PC-3 (cell line): ENCODE measurements at regions not wholly inside any gene's neighbourhood (a gene's known extent, or its start where the extent isn't known, plus 50 kb on each side); places are given as distances from the start of the nearest gene placed in this dataset.

Source experiments
- ATAC-seq: fragments of 200-7000 bp; cut with Tn5 transposase; 2 replicates; pipeline ENCODE4 v1.9.1; 2020; ENCODE audit warnings: mild to moderate bottlenecking, moderate library complexity
- BruUV-seq: library from RNA; stranded (reverse); fragments of 400-500 nt; replicated peaks from 2 replicates; lab custom pipeline; 2021; lab: Mats Ljungman, UMichigan
- CTCF ChIA-PET: fragments of 300-600 bp; sonication (Branson Sonifier 250); formaldehyde crosslinking; loops from one replicate; lab custom pipeline; 2022; ENCODE audit warnings: antibody characterized with exemption; lab: Charles Lee
- POLR2A ChIA-PET: fragments of 300-600 bp; sonication (Branson Sonifier 250); formaldehyde crosslinking; loops from one replicate; lab custom pipeline; 2022; ENCODE audit warnings: antibody characterized with exemption; ENCODE audit not compliant: unreplicated experiment; lab: Charles Lee
- DNase-seq: peaks from one replicate; pipeline ENCODE4 v3.0.0-alpha.2; 2015
- H2AFZ ChIP-seq: fragments of 300-600 bp; sonication (generic); 2 replicates; pipeline ENCODE4 v1.6.0; 2016; ENCODE audit warnings: antibody characterized with exemption, low read length
- H3F3A ChIP-seq: fragments of 300-600 bp; sonication (generic); one replicate; pipeline ENCODE4 v1.6.0; 2017; ENCODE audit warnings: antibody characterized with exemption, low read length, control low read depth, mild to moderate bottlenecking; ENCODE audit not compliant: unreplicated experiment
- H3K27ac ChIP-seq: fragments of 300-600 bp; sonication (generic); 2 replicates; pipeline ENCODE4 v1.5.1; 2016; ENCODE audit warnings: mild to moderate bottlenecking, low read length
- H3K27me3 ChIP-seq: fragments of 300-600 bp; sonication (generic); 2 replicates; pipeline ENCODE4 v1.6.1; 2016; ENCODE audit warnings: low read length, mixed read lengths
- H3K36me3 ChIP-seq: fragments of 300-600 bp; sonication (generic); 2 replicates; pipeline ENCODE4 v1.6.1; 2016; ENCODE audit warnings: low read depth, mixed run types, low read length, mixed read lengths
- H3K4me1 ChIP-seq: fragments of 300-600 bp; sonication (generic); 2 replicates; pipeline ENCODE4 v1.5.1; 2016; ENCODE audit warnings: low read length; ENCODE audit not compliant: insufficient read depth
- H3K4me2 ChIP-seq: fragments of 300-600 bp; sonication (generic); 2 replicates; pipeline ENCODE4 v1.6.0; 2016; ENCODE audit warnings: low read length
- H3K4me3 ChIP-seq: fragments of 300-600 bp; sonication (generic); 2 replicates; pipeline ENCODE4 v1.5.1; 2016; ENCODE audit warnings: mild to moderate bottlenecking, low read length, mixed read lengths
- H3K79me2 ChIP-seq: fragments of 300-600 bp; sonication (generic); 2 replicates; pipeline ENCODE4 v1.6.1; 2017; ENCODE audit warnings: low read length, mixed read lengths
- H3K9ac ChIP-seq: fragments of 300-600 bp; sonication (generic); 2 replicates; pipeline ENCODE4 v1.6.0; 2016; ENCODE audit warnings: mild to moderate bottlenecking, low read length
- H3K9me2 ChIP-seq: fragments of 300-600 bp; sonication (generic); replicated peaks from 2 replicates; pipeline ENCODE4 v1.6.1; 2016; ENCODE audit warnings: mixed run types, low read length, mixed read lengths
- H3K9me3 ChIP-seq: fragments of 300-600 bp; sonication (generic); 2 replicates; pipeline ENCODE4 v1.6.1; 2016; ENCODE audit warnings: low read length, mixed read lengths
- H4K20me1 ChIP-seq: fragments of 300-600 bp; sonication (generic); 2 replicates; pipeline ENCODE4 v1.6.1; 2016; ENCODE audit warnings: low read length, mixed read lengths
- EZH2 ChIP-seq: fragments of 300-600 bp; sonication (generic); IDR thresholded peaks from one replicate; pipeline ENCODE4 v1.6.1; 2017; ENCODE audit warnings: antibody characterized with exemption, mild to moderate bottlenecking, low read length; ENCODE audit not compliant: unreplicated experiment
- EZH2phosphoT487 ChIP-seq: fragments of 300-600 bp; sonication (generic); IDR thresholded peaks from 2 replicates; pipeline ENCODE4 v1.6.1; 2018; ENCODE audit warnings: mild to moderate bottlenecking, antibody characterized with exemption, low read length, borderline replicate concordance
- intact Hi-C: fragments of 100-400 bp; cut with micrococcal nuclease; formaldehyde crosslinking; loops from 2 replicates; pipeline ENCODE4 v1.9.0; 2023
- TF ChIP-seq, protein P1 (sequence below): fragments of 300-600 bp; sonication (generic); conservative IDR thresholded peaks from 2 replicates; pipeline ENCODE4 v1.5.1; 2017; ENCODE audit warnings: antibody characterized with exemption, low read depth, mild to moderate bottlenecking, low read length

DNA sequence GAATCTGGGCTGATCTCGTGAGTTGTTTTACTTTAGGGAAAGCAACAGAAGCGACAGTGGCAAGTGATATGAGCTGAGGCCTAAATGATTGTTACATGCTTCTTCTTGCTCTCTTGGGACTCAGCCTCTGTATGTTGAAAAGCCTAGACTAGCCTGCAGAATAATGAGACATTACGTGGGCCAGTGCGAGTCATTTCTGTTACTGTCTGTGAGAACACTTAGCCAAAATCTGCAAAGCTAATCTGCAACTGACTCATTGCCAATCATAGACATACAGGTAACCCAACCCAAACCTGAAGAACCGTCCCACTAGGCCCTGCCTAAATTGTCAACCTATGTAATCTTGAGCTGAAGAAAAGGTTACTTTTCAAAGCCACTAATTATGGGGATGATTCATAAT lies 77.4 kb upstream of the F13A1 start:
- H3K4me1 ChIP-seq = no peaks in the 10 kb centered on the region
- ATAC-seq (no peak), DNase-seq (no peak)
- ChIA-PET POLR2A (no interaction called here), CTCF (interaction anchor here (0.6 kb wide), 1 partner anchor 105 kb away, joined by 3 read pairs; no protein-coding TSS in a partner anchor)
- no peak overlapping the region for H3K4me3 ChIP-seq
- H3K9me2 ChIP-seq = no peaks in the 10 kb centered on the region
- no peak overlapping the region for H3K9ac ChIP-seq
- no peak overlapping the region for H3K27ac ChIP-seq
- no TSS peak for BruUV-seq
- H3K4me2 ChIP-seq = no peak overlapping the region
- 0 out of 2 replicates have a peak, but pooled peaks cover 7% of the 10 kb centered on the region for H3K27me3 ChIP-seq
- H3F3A ChIP-seq = no peaks in the 10 kb centered on the region
- H4K20me1 ChIP-seq = no peaks in the 10 kb centered on the region
- H3K9me3 ChIP-seq = no peaks in the 10 kb centered on the region
- no peaks in the 10 kb centered on the region for H3K79me2 ChIP-seq
- TF ChIP-seq EZH2phosphoT487 = no peak
- TF ChIP-seq, protein P1, sequence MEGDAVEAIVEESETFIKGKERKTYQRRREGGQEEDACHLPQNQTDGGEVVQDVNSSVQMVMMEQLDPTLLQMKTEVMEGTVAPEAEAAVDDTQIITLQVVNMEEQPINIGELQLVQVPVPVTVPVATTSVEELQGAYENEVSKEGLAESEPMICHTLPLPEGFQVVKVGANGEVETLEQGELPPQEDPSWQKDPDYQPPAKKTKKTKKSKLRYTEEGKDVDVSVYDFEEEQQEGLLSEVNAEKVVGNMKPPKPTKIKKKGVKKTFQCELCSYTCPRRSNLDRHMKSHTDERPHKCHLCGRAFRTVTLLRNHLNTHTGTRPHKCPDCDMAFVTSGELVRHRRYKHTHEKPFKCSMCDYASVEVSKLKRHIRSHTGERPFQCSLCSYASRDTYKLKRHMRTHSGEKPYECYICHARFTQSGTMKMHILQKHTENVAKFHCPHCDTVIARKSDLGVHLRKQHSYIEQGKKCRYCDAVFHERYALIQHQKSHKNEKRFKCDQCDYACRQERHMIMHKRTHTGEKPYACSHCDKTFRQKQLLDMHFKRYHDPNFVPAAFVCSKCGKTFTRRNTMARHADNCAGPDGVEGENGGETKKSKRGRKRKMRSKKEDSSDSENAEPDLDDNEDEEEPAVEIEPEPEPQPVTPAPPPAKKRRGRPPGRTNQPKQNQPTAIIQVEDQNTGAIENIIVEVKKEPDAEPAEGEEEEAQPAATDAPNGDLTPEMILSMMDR = no peak
- TF ChIP-seq EZH2 = no peak
- no peaks in the 10 kb centered on the region for H3K36me3 ChIP-seq
- intact Hi-C loops = no loop called here
- H2AFZ ChIP-seq = no peak overlapping the region

DNA sequence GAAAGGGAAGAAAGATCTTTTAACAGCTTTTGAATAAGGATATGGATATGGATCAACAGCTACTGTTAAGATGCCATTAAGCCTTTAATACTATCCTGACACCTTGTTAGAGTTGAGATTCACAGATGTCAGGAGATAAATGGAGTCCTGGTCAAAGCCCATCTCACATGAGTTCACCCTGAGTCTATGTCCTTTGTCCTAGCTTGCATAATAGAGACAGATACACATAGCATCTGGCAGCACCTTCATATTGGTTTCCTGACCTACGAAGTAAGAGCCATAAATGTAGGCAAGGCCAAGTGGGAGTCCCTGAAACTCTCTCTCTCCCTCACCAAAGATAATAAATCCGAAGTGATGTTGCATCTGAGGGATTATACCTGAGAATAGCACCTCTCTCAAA lies 79.1 kb upstream of the F13A1 start:
- Histone ChIP-seq H3K4me3 (no peak overlapping the region), H4K20me1 (no peaks in the 10 kb centered on the region), H2AFZ (no peak overlapping the region), H3K36me3 (no peaks in the 10 kb centered on the region), H3K4me2 (no peak overlapping the region), H3K9me2 (no peaks in the 10 kb centered on the region), H3K4me1 (no peaks in the 10 kb centered on the region), H3F3A (no peaks in the 10 kb centered on the region), H3K27me3 (peaks cover 14% of the 10 kb centered on the region; the same call in 1 of the 2 replicates), H3K27ac (no peak overlapping the region), H3K9me3 (no peaks in the 10 kb centered on the region), H3K9ac (no peak overlapping the region), H3K79me2 (no peaks in the 10 kb centered on the region)
- DNase-seq = no peak
- TF ChIP-seq, protein P1 = no peak
- TF ChIP-seq EZH2phosphoT487 (no peak), EZH2 (no peak)
- intact Hi-C loops = no loop called here
- ChIA-PET CTCF (no interaction called here), POLR2A (no interaction called here)
- ATAC-seq = no peak
- no TSS peak for BruUV-seq

DNA sequence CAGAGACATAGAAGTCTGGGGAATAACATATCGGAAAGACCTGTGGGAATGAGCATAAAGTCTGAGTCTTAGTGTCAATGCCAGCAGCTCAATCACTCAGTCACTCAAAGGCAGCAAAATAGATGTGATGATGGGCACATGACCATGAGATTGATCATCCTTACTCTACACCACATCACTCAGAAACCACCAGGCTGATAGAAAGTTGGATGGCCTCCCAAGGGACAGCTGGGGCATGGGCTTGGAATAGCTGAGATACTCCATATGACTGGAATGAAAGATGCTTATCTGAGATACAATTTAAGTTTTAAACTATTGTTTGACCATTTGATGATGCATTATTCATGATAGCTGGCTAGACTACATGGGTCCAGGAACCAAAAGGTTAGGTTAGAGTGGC lies 80.9 kb upstream of the F13A1 start:
- Histone ChIP-seq H3K4me1 (no peaks in the 10 kb centered on the region), H3K79me2 (no peaks in the 10 kb centered on the region), H3K27ac (no peak overlapping the region), H2AFZ (no peak overlapping the region), H3K9me3 (no peaks in the 10 kb centered on the region), H3K4me3 (no peak overlapping the region), H3K27me3 (peaks cover 17% of the 10 kb centered on the region), H4K20me1 (no peaks in the 10 kb centered on the region), H3K36me3 (no peaks in the 10 kb centered on the region), H3K4me2 (no peak overlapping the region), H3K9ac (no peak overlapping the region), H3K9me2 (no peaks in the 10 kb centered on the region), H3F3A (no peaks in the 10 kb centered on the region)
- TF ChIP-seq, protein P1 = no peak
- TF ChIP-seq EZH2phosphoT487 (no peak), EZH2 (no peak)
- CTCF ChIA-PET = no interaction called here
- intact Hi-C loops = no loop called here
- ATAC-seq (no peak), DNase-seq (no peak)
- BruUV-seq = no TSS peak
- POLR2A ChIA-PET = no interaction called here
